ENCODE measurements at regions not wholly inside any gene's neighbourhood (a gene's known extent, or its start where the extent isn't known, plus 50 kb on each side); places are given as distances from the start of the nearest gene placed in this dataset.

- Histone ChIP-seq H3K4me3 (no peak overlapping the region), H2AFZ (no peak overlapping the region), H3K4me2 (ENCODE audit: unreplicated experiment) (no peak overlapping the region), H3K9me3 (ENCODE audit: low read depth) (no peaks in the 10 kb centered on the region), H4K20me1 (ENCODE audit: insufficient read depth) (no peaks in the 10 kb centered on the region), H3F3A (ENCODE audit: insufficient read depth) (peaks cover 2% of the 10 kb centered on the region), H3K9ac (no peak overlapping the region), H3K27ac (no peak overlapping the region), H3K4me1 (ENCODE audit: insufficient read depth) (0 out of 2 replicates have a peak, but pooled peaks cover under 1% of the 10 kb centered on the region), H3K79me2 (ENCODE audit: insufficient read depth) (no peaks in the 10 kb centered on the region), H3K27me3 (replicated peaks; ENCODE audit: insufficient read depth) (no peaks in the 10 kb centered on the region), H3K9me2 (ENCODE audit: insufficient read depth) (no peaks in the 10 kb centered on the region), H3K36me3 (ENCODE audit: low read depth) (no peaks in the 10 kb centered on the region)
- in situ Hi-C loops (cut with MboI): no loop called here
- no peak for TF ChIP-seq EZH2 (IDR thresholded peaks at IDR 0.05; ENCODE audit: insufficient read depth, poor library complexity, severe bottlenecking)
- TF ChIP-seq EZH2phosphoT487 (IDR thresholded peaks at IDR 0.05; ENCODE audit: insufficient read depth, low read depth): no peak
- DNase-seq: peak; percentile 87
- 24 to 25% methylated on average over 5 to 6 of the region's 6 CpGs for WGBS, 2 experiments (ENCODE audit: low coverage in 1 of 2, low lambda C conversion rate in 2 of 2, missing lambda C conversion rate in 2 of 2)
Observed at GRCh38 chr3:66138336-66139313, 82.2 kb upstream of the SLC25A26 start.

- no peak overlapping the region for H3K4me2 ChIP-seq (ENCODE audit: unreplicated experiment)
- no peak overlapping the region for H2AFZ ChIP-seq
- H3K79me2 ChIP-seq (ENCODE audit: insufficient read depth): no peaks in the 10 kb centered on the region
- no peak for DNase-seq
- peaks cover 14% of the 10 kb centered on the region for H3K4me1 ChIP-seq (ENCODE audit: insufficient read depth)
- in situ Hi-C loops (cut with MboI): no loop called here
- H3K36me3 ChIP-seq (ENCODE audit: low read depth): no peaks in the 10 kb centered on the region
- no peak overlapping the region for H3K27ac ChIP-seq
- no peak overlapping the region for H3K4me3 ChIP-seq
- peaks cover 12% of the 10 kb centered on the region for H3F3A ChIP-seq (ENCODE audit: insufficient read depth)
- WGBS, 2 experiments (ENCODE audit: low coverage in 1 of 2, low lambda C conversion rate in 2 of 2, missing lambda C conversion rate in 2 of 2): 97 to 100% methylated on average over 1 of the region's 1 CpG
- no peaks in the 10 kb centered on the region for H3K9me2 ChIP-seq (ENCODE audit: insufficient read depth)
- no peaks in the 10 kb centered on the region for H3K9me3 ChIP-seq (ENCODE audit: low read depth)
- H3K9ac ChIP-seq: no peak overlapping the region
- no peaks in the 10 kb centered on the region for H4K20me1 ChIP-seq (ENCODE audit: insufficient read depth)
- TF ChIP-seq EZH2phosphoT487 (IDR thresholded peaks at IDR 0.05; ENCODE audit: insufficient read depth, low read depth) (no peak), EZH2 (IDR thresholded peaks at IDR 0.05; ENCODE audit: insufficient read depth, poor library complexity, severe bottlenecking) (no peak)
- H3K27me3 ChIP-seq (replicated peaks; ENCODE audit: insufficient read depth): no peaks in the 10 kb centered on the region
Observed at GRCh38 chr3:66136597-66136996, 84.2 kb upstream of the SLC25A26 start.

GRCh38 chr3:66133853-66134445 lies 86.9 kb upstream of the SLC25A26 start:
- no peaks in the 10 kb centered on the region for H3K79me2 ChIP-seq (ENCODE audit: insufficient read depth)
- H3K4me1 ChIP-seq (ENCODE audit: insufficient read depth): peaks cover 14% of the 10 kb centered on the region
- no peak for TF ChIP-seq EZH2 (IDR thresholded peaks at IDR 0.05; ENCODE audit: insufficient read depth, poor library complexity, severe bottlenecking)
- TF ChIP-seq EZH2phosphoT487 (IDR thresholded peaks at IDR 0.05; ENCODE audit: insufficient read depth, low read depth): no peak
- no peaks in the 10 kb centered on the region for H3K9me2 ChIP-seq (ENCODE audit: insufficient read depth)
- 85 to 88% methylated on average over 8 of the region's 8 CpGs for WGBS, 2 experiments (ENCODE audit: low coverage in 1 of 2, low lambda C conversion rate in 2 of 2, missing lambda C conversion rate in 2 of 2)
- no peaks in the 10 kb centered on the region for H4K20me1 ChIP-seq (ENCODE audit: insufficient read depth)
- DNase-seq: no peak
- in situ Hi-C loops (cut with MboI): no loop called here
- H2AFZ ChIP-seq: no peak overlapping the region
- H3K27me3 ChIP-seq (replicated peaks; ENCODE audit: insufficient read depth): no peaks in the 10 kb centered on the region
- no peak overlapping the region for H3K9ac ChIP-seq
- H3K4me2 ChIP-seq (ENCODE audit: unreplicated experiment): no peak overlapping the region
- H3K9me3 ChIP-seq (ENCODE audit: low read depth): no peaks in the 10 kb centered on the region
- H3F3A ChIP-seq (ENCODE audit: insufficient read depth): peaks cover 12% of the 10 kb centered on the region
- H3K27ac ChIP-seq: no peak overlapping the region
- no peak overlapping the region for H3K4me3 ChIP-seq
- H3K36me3 ChIP-seq (ENCODE audit: low read depth): no peaks in the 10 kb centered on the region

- peak; percentile 81 for DNase-seq
Observed at GRCh38 chr3:66133050-66133757, 87.6 kb upstream of the SLC25A26 start.

More at GRCh38 chr3:66133050-66133757, 87.6 kb upstream of the SLC25A26 start:
- Histone ChIP-seq H3K4me3 (no peak overlapping the region), H2AFZ (no peak overlapping the region), H3K4me2 (ENCODE audit: unreplicated experiment) (peak overlapping the region; percentile 60), H3K9me3 (ENCODE audit: low read depth) (no peaks in the 10 kb centered on the region), H3K9ac (no peak overlapping the region), H3K79me2 (ENCODE audit: insufficient read depth) (no peaks in the 10 kb centered on the region), H4K20me1 (ENCODE audit: insufficient read depth) (no peaks in the 10 kb centered on the region), H3F3A (ENCODE audit: insufficient read depth) (peaks cover 12% of the 10 kb centered on the region), H3K4me1 (ENCODE audit: insufficient read depth) (peaks cover 14% of the 10 kb centered on the region), H3K36me3 (ENCODE audit: low read depth) (no peaks in the 10 kb centered on the region), H3K9me2 (ENCODE audit: insufficient read depth) (no peaks in the 10 kb centered on the region), H3K27me3 (replicated peaks; ENCODE audit: insufficient read depth) (no peaks in the 10 kb centered on the region), H3K27ac (no peak overlapping the region)
- in situ Hi-C loops (cut with MboI): no loop called here
- TF ChIP-seq EZH2phosphoT487 (IDR thresholded peaks at IDR 0.05; ENCODE audit: insufficient read depth, low read depth) (no peak), EZH2 (IDR thresholded peaks at IDR 0.05; ENCODE audit: insufficient read depth, poor library complexity, severe bottlenecking) (no peak)
- WGBS, 2 experiments (ENCODE audit: low coverage in 1 of 2, low lambda C conversion rate in 2 of 2, missing lambda C conversion rate in 2 of 2): 52 to 62% methylated on average over 6 of the region's 6 CpGs

Data from GM23248 (cell line).